SU-DHL-6 (cell line): ENCODE measurements at regions not wholly inside any gene's neighbourhood (a gene's known extent, or its start where the extent isn't known, plus 50 kb on each side); places are given as distances from the start of the nearest gene placed in this dataset.

Experiments
- CTCF ChIP-seq: fragments of 200-600 bp; sonication (generic); IDR thresholded peaks from one replicate; pipeline ENCODE4 v1.5.1; 2017; ENCODE audit warnings: antibody characterized with exemption, mild to moderate bottlenecking, low read length, moderate library complexity; ENCODE audit not compliant: insufficient read depth, poor library complexity, severe bottlenecking
- EZH2phosphoT487 ChIP-seq: fragments of 200-600 bp; sonication (generic), shearing (Covaris generic); conservative IDR thresholded peaks from 2 replicates; pipeline ENCODE4 v1.6.1; 2018; ENCODE audit warnings: mild to moderate bottlenecking, antibody characterized with exemption, low read length, moderate library complexity, mixed read lengths

- TF ChIP-seq CTCF, result no peak
- TF ChIP-seq EZH2phosphoT487, result no peak
Observed at GRCh38 chr13:22229916-22230315, 559.0 kb downstream of the FGF9 start.
